HG03039 (cell line): ENCODE measurements at regions not wholly inside any gene's neighbourhood (a gene's known extent, or its start where the extent isn't known, plus 50 kb on each side); places are given as distances from the start of the nearest gene placed in this dataset.

ENCODE experiments used
- ATAC-seq: cut with Tn5 transposase; IDR thresholded peaks from one replicate; pipeline ENCODE4 v1.9.1; 2021; ENCODE audit warnings: mild to moderate bottlenecking, moderate library complexity; ENCODE audit not compliant: unreplicated experiment

- no peak for ATAC-seq
Observed at GRCh38 chr10:58932577-58933314, 243.7 kb upstream of the PHYHIPL start.

DNA sequence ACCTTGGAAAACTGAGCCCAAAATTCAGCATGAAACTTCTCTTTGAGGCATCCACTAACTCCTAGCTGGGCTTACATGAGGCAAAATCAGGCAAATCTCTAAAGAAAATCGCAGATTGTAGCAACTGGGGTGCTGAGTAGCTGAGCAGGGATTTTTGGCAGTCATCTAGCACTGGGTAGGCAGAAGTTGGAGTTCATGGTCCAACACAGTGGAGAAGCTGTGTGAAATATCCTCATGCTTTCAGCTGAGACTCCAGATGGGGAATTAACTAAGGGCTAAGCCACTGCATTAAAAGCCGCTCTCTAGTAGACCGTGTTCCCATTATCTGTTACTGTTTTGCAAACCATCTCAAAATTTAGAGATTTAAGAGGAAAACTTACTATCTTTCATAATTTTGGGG is 240.1 kb upstream of the PHYHIPL start:
- ATAC-seq: no peak

DNA sequence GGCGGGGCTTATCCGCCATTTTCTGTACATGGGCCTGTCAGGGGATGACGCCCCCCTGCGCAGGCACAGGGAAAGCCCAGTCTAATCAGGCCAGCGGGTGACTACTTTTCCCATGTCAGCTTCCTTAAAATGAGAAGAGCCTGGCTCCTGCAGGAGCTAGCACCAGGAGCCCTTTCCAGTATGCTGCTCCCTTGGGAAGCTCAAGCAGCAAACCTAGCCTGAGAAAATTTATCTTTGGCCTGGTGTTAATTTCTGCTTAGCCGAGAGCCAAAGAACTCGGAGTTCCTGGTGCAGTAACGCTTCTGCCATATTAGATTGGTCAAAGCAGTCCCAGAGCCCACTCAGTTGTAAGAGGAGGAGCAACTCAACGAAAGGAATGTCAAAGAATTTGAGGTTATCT is 239.0 kb upstream of the PHYHIPL start:
- ATAC-seq: no peak

DNA sequence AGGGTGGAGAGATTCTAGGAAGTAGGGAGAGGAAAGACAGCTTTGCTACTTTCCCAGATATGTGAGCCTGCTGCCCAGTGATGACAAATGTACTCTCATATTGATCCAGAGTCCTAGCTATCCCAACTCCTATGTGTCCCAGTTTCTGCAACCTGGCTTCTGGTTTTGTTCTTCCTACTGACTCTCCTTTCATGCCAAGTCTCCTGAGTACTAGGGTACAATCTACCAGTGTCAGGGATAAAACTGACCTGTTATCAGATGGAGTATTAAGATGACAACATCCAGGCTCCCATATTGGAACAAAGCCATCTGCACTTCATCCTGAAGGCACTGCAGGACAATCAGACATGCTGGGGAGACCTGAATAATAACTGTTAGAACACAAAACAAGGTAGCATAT is 233.7 kb upstream of the PHYHIPL start:
- no peak for ATAC-seq

GRCh38 chr10:58943256-58943890 is 233.1 kb upstream of the PHYHIPL start:
- no peak for ATAC-seq

- no peak for ATAC-seq
Observed at GRCh38 chr10:58943960-58944359, 232.5 kb upstream of the PHYHIPL start.

GRCh38 chr10:58948303-58948702 is 228.1 kb upstream of the PHYHIPL start:
- no peak for ATAC-seq

DNA sequence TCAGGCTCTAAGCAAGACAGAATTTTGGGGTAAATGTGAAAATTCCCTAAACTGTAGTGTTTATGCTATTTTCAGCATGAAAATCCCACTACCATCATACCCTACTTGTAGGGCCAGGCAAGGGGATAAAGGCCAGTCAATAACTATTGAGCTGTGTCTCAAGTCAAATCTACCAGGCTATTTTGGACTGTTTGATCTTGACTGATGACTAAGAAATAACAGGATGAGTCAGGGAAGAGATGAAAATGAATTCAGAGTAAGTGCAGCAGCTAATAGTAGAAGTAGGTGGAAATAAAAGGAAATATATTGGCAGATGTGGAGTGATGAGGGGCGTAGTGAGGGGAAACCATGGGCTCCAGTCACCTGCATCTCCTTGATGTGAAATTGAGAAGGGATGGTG is 225.8 kb upstream of the PHYHIPL start:
- no peak for ATAC-seq

- ATAC-seq: no peak
Observed at GRCh38 chr10:58951087-58951486, 225.4 kb upstream of the PHYHIPL start.

DNA sequence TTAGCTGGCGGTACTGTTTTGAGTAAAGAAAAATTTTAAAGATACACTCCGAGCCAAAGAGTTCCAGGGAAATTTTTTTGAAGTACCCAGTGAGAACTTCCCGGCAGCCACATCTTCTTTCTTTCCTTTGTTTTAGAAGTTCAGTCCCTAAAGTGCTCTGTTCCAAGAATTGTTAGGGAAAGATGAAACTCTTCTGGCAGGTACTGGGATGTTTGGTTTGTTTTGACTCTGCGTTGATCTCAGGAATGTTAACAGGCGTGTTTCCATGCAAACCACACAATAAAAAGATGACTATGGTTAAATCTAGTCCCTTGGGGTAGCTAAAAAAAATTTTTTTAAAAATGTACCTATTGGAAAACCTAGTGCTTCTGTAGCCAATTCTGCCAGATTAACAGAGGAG is 224.7 kb upstream of the PHYHIPL start:
- no peak for ATAC-seq

- no peak for ATAC-seq
Observed at GRCh38 chr10:58952162-58952601, 224.3 kb upstream of the PHYHIPL start.

DNA sequence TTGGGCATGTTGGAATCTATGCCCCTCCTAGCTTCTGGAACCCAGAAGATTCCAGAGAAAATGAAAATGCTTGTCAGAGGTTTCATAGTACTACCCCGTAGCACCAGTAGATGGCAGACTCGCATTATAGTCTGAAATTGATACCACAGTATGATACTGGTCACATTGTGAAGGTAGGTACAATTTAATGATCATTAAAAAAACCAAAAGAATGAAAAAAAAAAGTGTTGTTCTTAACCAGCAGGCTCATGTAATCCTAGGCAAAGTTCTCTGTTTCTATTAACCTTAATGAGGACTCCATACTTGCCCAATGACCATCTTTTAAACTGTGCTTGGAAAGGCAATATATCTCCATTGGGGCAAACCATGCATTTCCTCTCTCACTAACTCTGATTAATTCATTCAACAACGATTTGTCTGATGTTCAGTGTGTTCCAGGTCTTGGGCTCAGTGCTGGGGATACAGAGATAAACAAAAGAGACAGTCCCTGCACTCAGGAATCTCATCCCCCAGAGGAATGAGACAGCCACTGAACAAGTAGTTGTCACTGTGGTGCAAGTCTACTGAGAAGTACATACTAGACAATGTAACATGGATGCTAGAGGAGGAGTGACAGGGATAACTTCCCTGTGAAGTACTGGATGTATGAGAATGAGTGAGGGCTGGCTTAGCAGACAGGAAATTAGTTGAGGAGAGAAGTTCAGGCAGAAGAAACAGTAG is 223.5 kb upstream of the PHYHIPL start:
- ATAC-seq: peak; percentile 54

GRCh38 chr10:58954178-58954577 is 222.3 kb upstream of the PHYHIPL start:
- no peak for ATAC-seq

- ATAC-seq: no peak
Observed at GRCh38 chr10:58955615-58956014, 220.8 kb upstream of the PHYHIPL start.

DNA sequence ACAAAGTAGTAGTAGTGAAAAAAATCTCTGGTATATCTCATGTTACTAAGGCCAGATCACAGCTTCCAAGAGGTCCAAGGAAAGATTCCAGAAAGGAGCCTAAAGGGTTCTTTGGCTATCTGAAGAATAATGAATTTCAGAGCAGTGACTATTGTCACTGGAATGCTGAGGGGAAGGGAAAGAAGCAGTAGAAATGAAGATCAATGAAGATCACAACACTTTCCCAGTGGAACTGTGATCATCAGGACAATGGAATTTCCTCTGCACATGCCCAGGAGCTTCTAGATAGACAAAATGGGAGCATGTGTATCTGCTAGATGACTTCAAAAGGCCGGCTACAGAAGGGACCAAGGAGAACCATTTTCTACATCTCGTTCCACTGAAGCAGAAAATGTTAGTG is 219.5 kb upstream of the PHYHIPL start:
- no peak for ATAC-seq

- ATAC-seq: no peak
Observed at GRCh38 chr10:58957517-58957916, 218.9 kb upstream of the PHYHIPL start.

DNA sequence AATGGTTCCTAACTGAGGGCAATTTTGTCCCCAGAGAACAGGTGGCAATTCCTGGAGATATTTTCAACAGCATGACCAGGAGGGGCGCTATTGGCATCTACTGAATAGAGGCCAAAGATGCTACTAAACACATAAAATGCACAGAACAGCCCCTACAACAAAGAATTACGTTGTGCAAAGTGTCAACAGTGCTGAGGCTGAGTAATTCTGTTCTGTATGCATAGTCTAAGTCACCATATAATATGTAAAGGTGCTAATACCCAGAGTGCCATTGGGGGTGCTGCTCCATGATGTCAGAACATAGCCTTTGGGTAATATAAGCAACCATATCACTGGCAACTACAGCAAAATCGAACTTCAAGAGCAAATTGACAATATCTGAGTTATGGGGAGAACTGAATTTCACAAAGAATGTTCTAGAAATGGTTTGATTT is 213.3 kb upstream of the PHYHIPL start:
- ATAC-seq: no peak

GRCh38 chr10:58963723-58964124 is 212.7 kb upstream of the PHYHIPL start:
- no peak for ATAC-seq

DNA sequence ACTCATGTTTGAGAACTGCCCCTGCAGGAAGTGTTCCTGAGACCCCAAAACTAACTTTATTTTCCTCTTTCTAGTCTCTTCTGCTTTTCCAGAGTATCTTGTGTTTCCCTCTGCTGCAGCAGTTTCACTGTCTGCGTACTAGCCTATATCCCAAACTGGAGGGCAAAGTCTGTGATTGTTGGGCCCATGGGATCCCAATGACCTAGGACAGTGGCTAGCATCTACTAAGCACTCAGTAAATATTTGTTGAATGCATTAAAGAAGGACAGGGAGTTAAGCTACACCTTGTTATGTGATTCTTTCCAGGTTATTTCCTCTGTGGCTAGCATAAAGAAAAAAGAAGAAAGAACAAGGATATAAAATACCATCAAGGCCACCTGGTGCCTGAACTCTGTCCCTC is 210.6 kb upstream of the PHYHIPL start:
- ATAC-seq: no peak

- peak; percentile 61 for ATAC-seq
Observed at GRCh38 chr10:58967551-58968388, 208.7 kb upstream of the PHYHIPL start.

- no peak for ATAC-seq
Observed at GRCh38 chr10:58968389-58968755, 208.1 kb upstream of the PHYHIPL start.
